Naive B cell (primary cell): ENCODE measurements at regions not wholly inside any gene's neighbourhood (a gene's known extent, or its start where the extent isn't known, plus 50 kb on each side); places are given as distances from the start of the nearest gene placed in this dataset.
"Not testable (repeated sequence)": the region's sequence is repeated elsewhere in the genome, so short reads cannot be mapped to it uniquely, and the experiment has no call there.

Experiments
- ATAC-seq, 2 donors: fragments of 150-1000 bp; cut with Tn5 transposase; 2 replicates each; pipeline ENCODE4 v1.10.0; 2021; ENCODE audit warnings: low read depth in 2 of 2, mild to moderate bottlenecking in 2 of 2, moderate library complexity in 2 of 2
- DNase-seq: peaks from one replicate; pipeline ENCODE4 v3.0.0; 2022
- H3K27ac Mint-ChIP-seq, 6 donors: one replicate each; pipeline ENCODE4 v1.8.0; 2020 to 2022; ENCODE audit warnings: mild to moderate bottlenecking in 6 of 6, mixed read lengths in 6 of 6, moderate library complexity in 5 of 6, inconsistent platforms in 2 of 6
- H3K27me3 Mint-ChIP-seq, 3 donors: one replicate each; pipeline ENCODE4 v1.8.0; 2021 to 2022; ENCODE audit warnings: mixed read lengths in 3 of 3, mild to moderate bottlenecking in 1 of 3
- H3K36me3 Mint-ChIP-seq, 2 donors: one replicate each; pipeline ENCODE4 v1.8.0; 2020 to 2022; ENCODE audit warnings: mixed read lengths in 2 of 2, inconsistent platforms in 1 of 2, mild to moderate bottlenecking in 1 of 2
- H3K4me1 Mint-ChIP-seq, 3 donors: one replicate each; pipeline ENCODE4 v1.8.0; 2020 to 2022; ENCODE audit warnings: mixed read lengths in 3 of 3, inconsistent platforms in 1 of 3, mild to moderate bottlenecking in 1 of 3, moderate library complexity in 1 of 3
- H3K4me3 Mint-ChIP-seq, 8 donors: one replicate each; pipeline ENCODE4 v1.8.0; 2020 to 2022; ENCODE audit warnings: mild to moderate bottlenecking in 8 of 8, mixed read lengths in 8 of 8, moderate library complexity in 8 of 8, inconsistent platforms in 2 of 8
- H3K9me3 Mint-ChIP-seq, 7 donors: one replicate each; pipeline ENCODE4 v1.8.0; 2020 to 2022; ENCODE audit warnings: mixed read lengths in 7 of 7, mild to moderate bottlenecking in 5 of 7, inconsistent platforms in 2 of 7, moderate library complexity in 1 of 7

GRCh38 chr12:83889745-83890144 is 1022.9 kb downstream of the SLC6A15 start:
- peaks cover 0 to 15% (median 5%) of the 10 kb centered on the region in 7 donors for H3K9me3 Mint-ChIP-seq
- no peaks in the 10 kb centered on the region for H3K27me3 Mint-ChIP-seq
- H3K36me3 Mint-ChIP-seq = no peaks in the 10 kb centered on the region
- no peak overlapping the region for H3K4me3 Mint-ChIP-seq
- DNase-seq (no peak), ATAC-seq (no peak)
- H3K4me1 Mint-ChIP-seq = no peaks in the 10 kb centered on the region
- no peak overlapping the region for H3K27ac Mint-ChIP-seq

GRCh38 chr12:83886479-83886878 is 1026.1 kb downstream of the SLC6A15 start:
- Mint-ChIP-seq H3K4me1 (no peaks in the 10 kb centered on the region), H3K4me3 (no peak overlapping the region), H3K36me3 (no peaks in the 10 kb centered on the region), H3K27ac (no peak overlapping the region), H3K9me3 (peaks cover 0 to 15% (median 4%) of the 10 kb centered on the region in 7 donors), H3K27me3 (no peaks in the 10 kb centered on the region)
- ATAC-seq (no peak), DNase-seq (no peak)

- not testable (repeated sequence) for H3K4me1 Mint-ChIP-seq, ATAC-seq, H3K9me3 Mint-ChIP-seq, DNase-seq, H3K27ac Mint-ChIP-seq, H3K27me3 Mint-ChIP-seq, H3K36me3 Mint-ChIP-seq, H3K4me3 Mint-ChIP-seq
Measured at GRCh38 chr12:83870921-83871599, 1041.5 kb downstream of the SLC6A15 start.

GRCh38 chr12:83866477-83866876 is 1046.1 kb downstream of the SLC6A15 start:
- Mint-ChIP-seq H3K27ac (no peak overlapping the region), H3K9me3 (peaks cover 0 to 4% (median 0%) of the 10 kb centered on the region in 7 donors)
- ATAC-seq = no peak

GRCh38 chr12:83865431-83865830 is 1047.2 kb downstream of the SLC6A15 start:
- no peak for ATAC-seq
- Mint-ChIP-seq H3K27me3 (no peaks in the 10 kb centered on the region), H3K27ac (no peak overlapping the region), H3K9me3 (peaks cover 0 to 4% (median 0%) of the 10 kb centered on the region in 7 donors), H3K4me3 (no peak overlapping the region), H3K36me3 (no peaks in the 10 kb centered on the region), H3K4me1 (no peaks in the 10 kb centered on the region)
- no peak for DNase-seq

More at GRCh38 chr12:83866477-83866876, 1046.1 kb downstream of the SLC6A15 start:
- Mint-ChIP-seq H3K27me3 (no peaks in the 10 kb centered on the region), H3K36me3 (no peaks in the 10 kb centered on the region), H3K4me1 (no peaks in the 10 kb centered on the region), H3K4me3 (no peak overlapping the region)
- no peak for DNase-seq

- no peaks in the 10 kb centered on the region for H3K27me3 Mint-ChIP-seq
- no peaks in the 10 kb centered on the region for H3K36me3 Mint-ChIP-seq
- no peak overlapping the region for H3K27ac Mint-ChIP-seq
- ATAC-seq (no peak), DNase-seq (no peak)
- no peaks in the 10 kb centered on the region for H3K4me1 Mint-ChIP-seq
- H3K4me3 Mint-ChIP-seq = no peak overlapping the region
- H3K9me3 Mint-ChIP-seq = peaks cover 0 to 9% (median 2%) of the 10 kb centered on the region in 7 donors
Measured at GRCh38 chr12:83864054-83864453, 1048.5 kb downstream of the SLC6A15 start.

- H3K4me3 Mint-ChIP-seq = no peak overlapping the region
- H3K36me3 Mint-ChIP-seq = no peaks in the 10 kb centered on the region
- H3K9me3 Mint-ChIP-seq = peaks cover 4 to 39% (median 17%) of the 10 kb centered on the region in 7 donors
- no peaks in the 10 kb centered on the region for H3K4me1 Mint-ChIP-seq
- DNase-seq (no peak), ATAC-seq (no peak)
- no peaks in the 10 kb centered on the region for H3K27me3 Mint-ChIP-seq
- no peak overlapping the region for H3K27ac Mint-ChIP-seq
Measured at GRCh38 chr12:83859021-83859420, 1053.6 kb downstream of the SLC6A15 start.

- Mint-ChIP-seq H3K27me3 (no peaks in the 10 kb centered on the region), H3K27ac (no peak overlapping the region), H3K4me1 (no peaks in the 10 kb centered on the region), H3K9me3 (peaks cover 7 to 35% (median 17%) of the 10 kb centered on the region in 7 donors), H3K4me3 (no peak overlapping the region), H3K36me3 (no peaks in the 10 kb centered on the region)
- ATAC-seq (no peak), DNase-seq (no peak)
Measured at GRCh38 chr12:83856803-83857202, 1055.8 kb downstream of the SLC6A15 start.

GRCh38 chr12:83850531-83850930 is 1062.1 kb downstream of the SLC6A15 start:
- Mint-ChIP-seq H3K4me1 (no peaks in the 10 kb centered on the region), H3K27ac (no peak overlapping the region), H3K9me3 (peaks cover 0 to 13% (median 6%) of the 10 kb centered on the region in 7 donors), H3K36me3 (no peaks in the 10 kb centered on the region), H3K27me3 (no peaks in the 10 kb centered on the region), H3K4me3 (no peak overlapping the region)
- DNase-seq = no peak
- no peak for ATAC-seq

GRCh38 chr12:83848702-83849101 is 1063.9 kb downstream of the SLC6A15 start:
- H3K4me3 Mint-ChIP-seq = no peak overlapping the region
- DNase-seq = no peak
- no peaks in the 10 kb centered on the region for H3K4me1 Mint-ChIP-seq
- H3K27me3 Mint-ChIP-seq = no peaks in the 10 kb centered on the region
- ATAC-seq = no peak
- H3K27ac Mint-ChIP-seq = no peak overlapping the region
- H3K36me3 Mint-ChIP-seq = no peaks in the 10 kb centered on the region
- peaks cover 0 to 4% (median 2%) of the 10 kb centered on the region in 7 donors for H3K9me3 Mint-ChIP-seq

GRCh38 chr12:83843541-83843940 is 1069.1 kb downstream of the SLC6A15 start:
- Mint-ChIP-seq H3K4me3 (no peak overlapping the region), H3K4me1 (no peaks in the 10 kb centered on the region), H3K36me3 (no peaks in the 10 kb centered on the region), H3K27ac (no peak overlapping the region), H3K9me3 (peaks cover 0 to 2% (median 0%) of the 10 kb centered on the region in 7 donors), H3K27me3 (no peaks in the 10 kb centered on the region)
- ATAC-seq = no peak
- DNase-seq = no peak

GRCh38 chr12:83841620-83842019 is 1071.0 kb downstream of the SLC6A15 start:
- no peak overlapping the region for H3K4me3 Mint-ChIP-seq
- H3K9me3 Mint-ChIP-seq = peaks cover 0 to 2% (median 0%) of the 10 kb centered on the region in 7 donors
- DNase-seq = no peak
- no peaks in the 10 kb centered on the region for H3K36me3 Mint-ChIP-seq
- no peak for ATAC-seq
- no peaks in the 10 kb centered on the region for H3K27me3 Mint-ChIP-seq
- no peaks in the 10 kb centered on the region for H3K4me1 Mint-ChIP-seq
- no peak overlapping the region for H3K27ac Mint-ChIP-seq

GRCh38 chr12:83827860-83828259 is 1084.7 kb downstream of the SLC6A15 start:
- DNase-seq = no peak
- H3K4me3 Mint-ChIP-seq = no peak overlapping the region

GRCh38 chr12:83827193-83827592 is 1085.4 kb downstream of the SLC6A15 start:
- ATAC-seq (no peak), DNase-seq (no peak)
- H3K4me1 Mint-ChIP-seq = no peaks in the 10 kb centered on the region
- H3K9me3 Mint-ChIP-seq = peaks cover 0 to 4% (median 0%) of the 10 kb centered on the region in 7 donors
- H3K4me3 Mint-ChIP-seq = no peak overlapping the region
- H3K36me3 Mint-ChIP-seq = no peaks in the 10 kb centered on the region
- no peak overlapping the region for H3K27ac Mint-ChIP-seq
- H3K27me3 Mint-ChIP-seq = no peaks in the 10 kb centered on the region

More at GRCh38 chr12:83827860-83828259, 1084.7 kb downstream of the SLC6A15 start:
- H3K36me3 Mint-ChIP-seq = no peaks in the 10 kb centered on the region
- H3K4me1 Mint-ChIP-seq = no peaks in the 10 kb centered on the region
- H3K27me3 Mint-ChIP-seq = no peaks in the 10 kb centered on the region
- ATAC-seq = no peak
- no peak overlapping the region for H3K27ac Mint-ChIP-seq
- H3K9me3 Mint-ChIP-seq = peaks cover 0 to 4% (median 0%) of the 10 kb centered on the region in 7 donors
